Smooth muscle cell (in vitro differentiated cells): ENCODE measurements at regions not wholly inside any gene's neighbourhood (a gene's known extent, or its start where the extent isn't known, plus 50 kb on each side); places are given as distances from the start of the nearest gene placed in this dataset.
A peak's percentile ranks its signal among the peaks of the same experiment; 100 is the strongest.
"Not testable (repeated sequence)": the region's sequence is repeated elsewhere in the genome, so short reads cannot be mapped to it uniquely, and the experiment has no call there.

Experiments used
- DNase-seq: peaks from one replicate; lab custom pipeline; 2025; ENCODE audit not compliant: unreplicated experiment; lab: John Stamatoyannopoulos, UW
- H2AFZ ChIP-seq: fragments of 200-600 bp; sonication (generic); 2 replicates; pipeline ENCODE4 v1.6.0; 2016; ENCODE audit warnings: antibody characterized with exemption, low read depth, mild to moderate bottlenecking
- H3F3A ChIP-seq: fragments of 200-600 bp; sonication (generic); 2 replicates; pipeline ENCODE4 v1.6.0; 2017; ENCODE audit warnings: antibody characterized with exemption, low read depth
- H3K27ac ChIP-seq: fragments of 200-600 bp; sonication (generic); 2 replicates; pipeline ENCODE4 v1.5.1; 2016; ENCODE audit warnings: low read depth, mild to moderate bottlenecking
- H3K27me3 ChIP-seq: fragments of 200-600 bp; sonication (generic); 2 replicates; pipeline ENCODE4 v1.6.1; 2016; ENCODE audit warnings: low read depth, mild to moderate bottlenecking
- H3K36me3 ChIP-seq: fragments of 200-600 bp; sonication (generic); 2 replicates; pipeline ENCODE4 v1.5.1; 2016; ENCODE audit warnings: low read depth
- H3K4me1 ChIP-seq: fragments of 200-600 bp; sonication (generic); 2 replicates; pipeline ENCODE4 v1.5.1; 2016; ENCODE audit warnings: low read depth
- H3K4me2 ChIP-seq: fragments of 200-600 bp; sonication (generic); 2 replicates; pipeline ENCODE4 v1.6.0; 2016; ENCODE audit warnings: mild to moderate bottlenecking
- H3K4me3 ChIP-seq: fragments of 200-600 bp; sonication (generic); 2 replicates; pipeline ENCODE4 v1.5.1; 2016; ENCODE audit warnings: mild to moderate bottlenecking
- H3K79me2 ChIP-seq: fragments of 200-600 bp; sonication (generic); 2 replicates; pipeline ENCODE4 v1.6.0; 2016; ENCODE audit warnings: low read depth, mild to moderate bottlenecking
- H3K9ac ChIP-seq: fragments of 200-600 bp; sonication (generic); 2 replicates; pipeline ENCODE4 v1.6.0; 2016; ENCODE audit warnings: low read depth
- H3K9me3 ChIP-seq: fragments of 200-600 bp; sonication (generic); replicated peaks from 2 replicates; pipeline ENCODE4 v1.5.1; 2016; ENCODE audit warnings: low read depth
- H4K20me1 ChIP-seq: fragments of 200-600 bp; sonication (generic); 2 replicates; pipeline ENCODE4 v1.6.0; 2016; ENCODE audit warnings: low read depth
- CTCF ChIP-seq: fragments of 200-600 bp; sonication (generic); IDR thresholded peaks from 2 replicates; pipeline ENCODE4 v1.5.1; 2017; ENCODE audit warnings: borderline replicate concordance, mild to moderate bottlenecking, antibody characterized with exemption; ENCODE audit not compliant: insufficient read depth, poor library complexity, severe bottlenecking
- WGBS: methylation state at CpG from one replicate; pipeline ENCODE4 v1.1.7; 2016; ENCODE audit warnings: low lambda C conversion rate; 5-methylcytosine and 5-hydroxymethylcytosine counted together

DNA sequence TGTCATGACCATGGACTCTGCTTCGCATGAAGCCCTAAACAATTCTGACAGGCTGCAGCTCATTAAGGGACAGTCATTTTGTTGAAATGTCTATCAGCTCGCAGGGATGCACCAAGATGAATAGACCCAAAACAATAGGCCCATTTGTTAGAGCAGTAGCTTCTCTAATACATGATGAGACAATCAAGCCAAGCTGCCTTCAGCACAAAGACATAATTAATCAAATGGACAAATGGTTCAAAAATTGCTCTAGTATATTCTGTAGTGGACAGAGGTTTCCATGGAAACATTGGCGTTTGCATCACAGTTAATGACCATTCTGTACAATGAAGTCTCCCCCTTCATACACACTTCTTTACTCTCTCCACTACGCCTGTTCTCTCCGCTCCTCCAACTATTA lies 274.6 kb downstream of the ANXA1 start:
- H3K36me3 ChIP-seq = no peaks in the 10 kb centered on the region
- H3K4me1 ChIP-seq = peaks cover 12% of the 10 kb centered on the region
- H3K27me3 ChIP-seq = no peaks in the 10 kb centered on the region
- TF ChIP-seq CTCF = no peak
- H3K4me2 ChIP-seq = no peak overlapping the region
- WGBS = 70% methylated on average over 5 of the region's 5 CpGs
- H3K79me2 ChIP-seq = no peaks in the 10 kb centered on the region
- no peaks in the 10 kb centered on the region for H4K20me1 ChIP-seq
- no peak overlapping the region for H2AFZ ChIP-seq
- H3K9me3 ChIP-seq = no peaks in the 10 kb centered on the region
- no peaks in the 10 kb centered on the region for H3F3A ChIP-seq
- H3K9ac ChIP-seq = no peak overlapping the region
- DNase-seq = no peak
- no peak overlapping the region for H3K27ac ChIP-seq
- H3K4me3 ChIP-seq = no peak overlapping the region

DNA sequence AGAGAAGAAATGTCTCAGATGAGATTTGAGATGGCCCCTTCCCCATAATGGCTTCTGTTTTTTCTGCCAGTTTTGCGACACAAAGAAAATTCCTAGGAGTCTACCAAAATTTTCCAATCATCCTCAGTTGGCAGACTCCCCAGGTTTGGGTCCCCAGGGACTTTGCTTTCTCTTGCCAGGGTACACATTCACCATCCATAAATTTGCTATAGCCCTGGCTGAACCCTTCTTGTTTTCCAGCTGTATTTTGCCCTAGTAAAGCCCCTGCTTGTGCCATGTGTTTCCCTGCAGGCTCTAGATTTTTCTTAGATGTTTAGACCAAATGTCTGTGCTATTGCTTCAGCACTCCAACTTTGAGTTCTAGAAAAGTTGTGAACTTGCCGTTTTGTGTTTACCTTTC lies 283.2 kb downstream of the ANXA1 start:
- Histone ChIP-seq H3K27ac (no peak overlapping the region), H4K20me1 (no peaks in the 10 kb centered on the region), H3K79me2 (no peaks in the 10 kb centered on the region), H3F3A (no peaks in the 10 kb centered on the region), H3K4me1 (peaks cover 8% of the 10 kb centered on the region), H3K9me3 (no peaks in the 10 kb centered on the region), H3K9ac (no peak overlapping the region), H3K4me3 (no peak overlapping the region), H3K27me3 (no peaks in the 10 kb centered on the region), H3K36me3 (no peaks in the 10 kb centered on the region), H3K4me2 (no peak overlapping the region), H2AFZ (peak overlapping the region; percentile 59)
- DNase-seq = no peak
- 82% methylated on average over 2 of the region's 2 CpGs for WGBS
- no peak for TF ChIP-seq CTCF

- Histone ChIP-seq H3K27ac (peak overlapping the region; percentile 65), H3K9ac (no peak overlapping the region), H3K4me3 (no peak overlapping the region), H3K4me1 (peaks cover 12% of the 10 kb centered on the region), H3K27me3 (no peaks in the 10 kb centered on the region), H3K79me2 (no peaks in the 10 kb centered on the region), H3K9me3 (no peaks in the 10 kb centered on the region), H2AFZ (peak overlapping the region; percentile 61), H3K36me3 (no peaks in the 10 kb centered on the region), H3K4me2 (no peak overlapping the region), H4K20me1 (no peaks in the 10 kb centered on the region), H3F3A (no peaks in the 10 kb centered on the region)
- no peak for TF ChIP-seq CTCF
- DNase-seq = no peak
- WGBS = 27% methylated on average over 1 of the region's 1 CpG
Measured at GRCh38 chr9:73437758-73438157, 286.1 kb downstream of the ANXA1 start.

GRCh38 chr9:73439839-73440238 lies 288.2 kb downstream of the ANXA1 start:
- not testable (repeated sequence) for DNase-seq, H3K9ac ChIP-seq, H3K9me3 ChIP-seq, H4K20me1 ChIP-seq, H2AFZ ChIP-seq, H3K27me3 ChIP-seq, H3K27ac ChIP-seq, H3K36me3 ChIP-seq, H3K4me3 ChIP-seq, H3K79me2 ChIP-seq, H3K4me2 ChIP-seq, H3F3A ChIP-seq
- peaks cover 18% of the 10 kb centered on the region for H3K4me1 ChIP-seq
- WGBS = 97% methylated on average over 6 of the region's 6 CpGs
